Heart left ventricle (tissue), 16 donors: ENCODE measurements at regions not wholly inside any gene's neighbourhood (a gene's known extent, or its start where the extent isn't known, plus 50 kb on each side); places are given as distances from the start of the nearest gene placed in this dataset.
A peak's percentile ranks its signal among the peaks of the same experiment; 100 is the strongest.

Experiments
- ATAC-seq, 4 donors: fragments of 200-7000 bp; cut with Tn5 transposase; one replicate each; pipeline ENCODE4 v1.9.1; 2020 to 2022; ENCODE audit warnings: moderate library complexity in 4 of 4, mild to moderate bottlenecking in 3 of 4, moderate number of reproducible peaks in 1 of 4
- DNase-seq, 5 donors: peaks; one replicate each; pipeline ENCODE4 v3.0.0-alpha.2; 2020
- H3K27ac ChIP-seq, 12 donors: fragments of 200-600 bp; sonication (generic) in 4 of 12; one replicate each; pipeline versions ENCODE4 v1.5.0 to v1.8.0; 2016 to 2022; ENCODE audit warnings: mild to moderate bottlenecking in 2 of 12
- H3K27me3 ChIP-seq, 9 donors: fragments of 200-600 bp; sonication (generic) in 2 of 9; one replicate each; pipeline versions ENCODE4 v1.5.1 to v1.8.0; 2016 to 2022; ENCODE audit warnings: mild to moderate bottlenecking in 3 of 9
- H3K36me3 ChIP-seq, 9 donors: fragments of 200-600 bp; sonication (generic) in 2 of 9; one replicate each; pipeline versions ENCODE4 v1.5.0 to v1.8.0; 2018 to 2022; ENCODE audit warnings: mild to moderate bottlenecking in 2 of 9
- H3K4me1 ChIP-seq, 12 donors: fragments of 200-600 bp; sonication (generic) in 4 of 12; one replicate each; pipeline versions ENCODE4 v1.5.0 to v1.8.0; 2016 to 2022; ENCODE audit warnings: mild to moderate bottlenecking in 3 of 12
- H3K4me3 ChIP-seq, 12 donors: fragments of 200-600 bp; sonication (generic) in 4 of 12; one replicate each; pipeline versions ENCODE4 v1.5.0 to v1.8.0; 2017 to 2022; ENCODE audit warnings: mild to moderate bottlenecking in 9 of 12, moderate library complexity in 4 of 12
- H3K9me3 ChIP-seq, 12 donors: fragments of 200-600 bp; sonication (generic) in 4 of 12; one replicate each; pipeline versions ENCODE4 v1.5.0 to v1.8.0; 2016 to 2022; ENCODE audit warnings: mild to moderate bottlenecking in 1 of 12
- POLR2A ChIP-seq, 2 donors: fragments of 450-650 bp; IDR thresholded peaks; one replicate each; pipeline ENCODE4 v1.6.1; 2017; ENCODE audit warnings: antibody characterized with exemption in 2 of 2, mild to moderate bottlenecking in 2 of 2, moderate library complexity in 2 of 2
- WGBS, 4 donors: extraction: QIAGEN DNeasy Blood & Tissue Kit in 2 of 4; methylation state at CpG; one replicate each; pipeline versions ENCODE4 v1.1.5 to v1.1.7; 2013 to 2018; 5-methylcytosine and 5-hydroxymethylcytosine counted together
- intact Hi-C, 10 donors: fragments of 100-400 bp; cut with DNase I; formaldehyde crosslinking; loops; one replicate each; pipeline versions ENCODE4 v1.11.1 to v1.14.2; 2022
- TF ChIP-seq, protein P1 (sequence below), 12 donors: fragments of 200-600 bp; sonication (generic) in 4 of 12; IDR thresholded peaks; one replicate each; pipeline versions ENCODE4 v1.5.0 to v1.8.0; 2018 to 2022; ENCODE audit warnings: antibody characterized with exemption in 12 of 12, mild to moderate bottlenecking in 5 of 12
- donor health status: ischemic (EF 13 %, LVEDD 7.1; RV severe dilation, severe dysfunction).
- donor health status: healthy with polysubstance abuse.
- donor health status: DM: no; HTN: yes; CAD: no.
- donor health status: DM: no; HTN: no; CAD: no.
- donor health status: ischemic (EF 25% LVEDD 6.9; RV normal size, moderate dysfunction).
- donor health status: ischemic (EF 25% LVEDD 5.7; RV mildly dilated, moderate dysfunction).
- donor health status: healthy.
- donor health status: DM: yes; HTN: yes; CAD: no.
- donor health status: ischemic (EF 35%, LVEDD 5.7; RV mildly dilated, moderate dysfunction).
- donor health status: nonischemic (EF 11% LVEDD 7.7; RV severe dilation, severe dysfunction).
- donor health status: DM: yes; HTN: yes; CAD: no.
- donor health status: PGD.
- donor health status: ischemic (EF 29% LVEDD 5.4; RV normal size, mild dysfunction).
- donor health status: nonischemic (EF 23%, LVEDD 6.1; RV moderate dilation, normal function).

- intact Hi-C loops: loop anchor here in 1 of 10 donors (2.0 kb wide), 1 partner anchor 16 kb away; no protein-coding TSS in a partner anchor
- peak overlapping the region in 5 of 12 donors; percentile 8 to 57 (median 47) for H3K27ac ChIP-seq
- no peak overlapping the region for H3K4me3 ChIP-seq
- ATAC-seq: peak in 1 of 4 donors; percentile 29
- H3K9me3 ChIP-seq: no peaks in the 10 kb centered on the region
- H3K27me3 ChIP-seq: no peaks in the 10 kb centered on the region
- no peaks in the 10 kb centered on the region for H3K36me3 ChIP-seq
- DNase-seq: no peak
- H3K4me1 ChIP-seq: peaks cover 0 to 28% (median 17%) of the 10 kb centered on the region in 12 donors
- WGBS, 4 donors: 41 to 56% (median 45%) methylated on average over 5 of the region's 5 CpGs
- TF ChIP-seq POLR2A (IDR thresholded peaks at IDR 0.05): no peak
- TF ChIP-seq, protein P1, sequence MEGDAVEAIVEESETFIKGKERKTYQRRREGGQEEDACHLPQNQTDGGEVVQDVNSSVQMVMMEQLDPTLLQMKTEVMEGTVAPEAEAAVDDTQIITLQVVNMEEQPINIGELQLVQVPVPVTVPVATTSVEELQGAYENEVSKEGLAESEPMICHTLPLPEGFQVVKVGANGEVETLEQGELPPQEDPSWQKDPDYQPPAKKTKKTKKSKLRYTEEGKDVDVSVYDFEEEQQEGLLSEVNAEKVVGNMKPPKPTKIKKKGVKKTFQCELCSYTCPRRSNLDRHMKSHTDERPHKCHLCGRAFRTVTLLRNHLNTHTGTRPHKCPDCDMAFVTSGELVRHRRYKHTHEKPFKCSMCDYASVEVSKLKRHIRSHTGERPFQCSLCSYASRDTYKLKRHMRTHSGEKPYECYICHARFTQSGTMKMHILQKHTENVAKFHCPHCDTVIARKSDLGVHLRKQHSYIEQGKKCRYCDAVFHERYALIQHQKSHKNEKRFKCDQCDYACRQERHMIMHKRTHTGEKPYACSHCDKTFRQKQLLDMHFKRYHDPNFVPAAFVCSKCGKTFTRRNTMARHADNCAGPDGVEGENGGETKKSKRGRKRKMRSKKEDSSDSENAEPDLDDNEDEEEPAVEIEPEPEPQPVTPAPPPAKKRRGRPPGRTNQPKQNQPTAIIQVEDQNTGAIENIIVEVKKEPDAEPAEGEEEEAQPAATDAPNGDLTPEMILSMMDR (IDR thresholded peaks at IDR 0.05): no peak
Observed at GRCh38 chr2:172376505-172377125, 50.8 kb upstream of the ITGA6 start.

- H3K9me3 ChIP-seq: no peaks in the 10 kb centered on the region
- no peak overlapping the region for H3K4me3 ChIP-seq
- no peak for DNase-seq
- ATAC-seq: peak; percentile 18 to 83 (median 34)
- no peaks in the 10 kb centered on the region for H3K36me3 ChIP-seq
- intact Hi-C loops: loop anchor here in 1 of 10 donors (2.0 kb wide), 1 partner anchor 17 kb away; no protein-coding TSS in a partner anchor
- 62 to 79% (median 73%) methylated on average over 3 of the region's 3 CpGs for WGBS, 4 donors
- TF ChIP-seq POLR2A (IDR thresholded peaks at IDR 0.05): no peak
- TF ChIP-seq, protein P1 (IDR thresholded peaks at IDR 0.05): no peak
- peaks cover 0 to 28% (median 17%) of the 10 kb centered on the region in 12 donors for H3K4me1 ChIP-seq
- peak overlapping the region in 7 of 12 donors; percentile 8 to 57 (median 35) for H3K27ac ChIP-seq
- no peaks in the 10 kb centered on the region for H3K27me3 ChIP-seq
Observed at GRCh38 chr2:172377408-172377807, 50.0 kb upstream of the ITGA6 start.
